ENCODE measurements at regions not wholly inside any gene's neighbourhood (a gene's known extent, or its start where the extent isn't known, plus 50 kb on each side); places are given as distances from the start of the nearest gene placed in this dataset.

DNA sequence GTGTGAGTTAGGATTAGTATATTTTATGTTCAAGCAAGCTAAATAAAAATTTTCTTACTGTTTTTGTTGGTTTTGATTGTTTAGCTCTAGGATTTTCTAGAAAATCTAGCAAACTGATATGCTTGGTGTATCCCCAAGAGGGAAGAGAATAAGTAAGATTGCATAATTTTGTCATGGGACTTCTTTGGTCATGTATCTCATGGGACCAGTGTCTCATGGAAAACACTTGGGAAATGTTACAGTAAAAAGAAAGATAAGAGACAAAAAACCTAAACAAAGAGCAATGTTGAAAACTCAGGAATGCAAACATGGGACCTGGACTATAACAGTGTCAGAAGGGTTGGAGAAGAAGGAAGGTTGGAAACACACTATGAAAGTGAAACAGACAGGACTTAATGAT lies 119.4 kb downstream of the TLR4 start:
- TF ChIP-seq, protein P1, sequence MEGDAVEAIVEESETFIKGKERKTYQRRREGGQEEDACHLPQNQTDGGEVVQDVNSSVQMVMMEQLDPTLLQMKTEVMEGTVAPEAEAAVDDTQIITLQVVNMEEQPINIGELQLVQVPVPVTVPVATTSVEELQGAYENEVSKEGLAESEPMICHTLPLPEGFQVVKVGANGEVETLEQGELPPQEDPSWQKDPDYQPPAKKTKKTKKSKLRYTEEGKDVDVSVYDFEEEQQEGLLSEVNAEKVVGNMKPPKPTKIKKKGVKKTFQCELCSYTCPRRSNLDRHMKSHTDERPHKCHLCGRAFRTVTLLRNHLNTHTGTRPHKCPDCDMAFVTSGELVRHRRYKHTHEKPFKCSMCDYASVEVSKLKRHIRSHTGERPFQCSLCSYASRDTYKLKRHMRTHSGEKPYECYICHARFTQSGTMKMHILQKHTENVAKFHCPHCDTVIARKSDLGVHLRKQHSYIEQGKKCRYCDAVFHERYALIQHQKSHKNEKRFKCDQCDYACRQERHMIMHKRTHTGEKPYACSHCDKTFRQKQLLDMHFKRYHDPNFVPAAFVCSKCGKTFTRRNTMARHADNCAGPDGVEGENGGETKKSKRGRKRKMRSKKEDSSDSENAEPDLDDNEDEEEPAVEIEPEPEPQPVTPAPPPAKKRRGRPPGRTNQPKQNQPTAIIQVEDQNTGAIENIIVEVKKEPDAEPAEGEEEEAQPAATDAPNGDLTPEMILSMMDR (IDR thresholded peaks at IDR 0.05) = no peak
- TF ChIP-seq EP300 (IDR thresholded peaks at IDR 0.05) = no peak

All from esophagus muscularis mucosa (tissue), 3 donors.